K562 (cell line): ENCODE measurements at regions not wholly inside any gene's neighbourhood (a gene's known extent, or its start where the extent isn't known, plus 50 kb on each side); places are given as distances from the start of the nearest gene placed in this dataset.

Experiments
- ATAC-seq: fragments of 200-7000 bp; cut with Tn5 transposase; 3 replicates; pipeline ENCODE4 v1.9.1; 2020; ENCODE audit warnings: moderate library complexity
- BruUV-seq: library from RNA; stranded (reverse); fragments of 400-500 nt; replicated peaks from 2 replicates; lab custom pipeline; 2021; lab: Mats Ljungman, UMichigan
- CTCF ChIA-PET: fragments of 300-600 bp; formaldehyde crosslinking; extraction: SDS; loops from one replicate; lab custom pipeline; 2021; ENCODE audit warnings: low intra/inter-chr PET ratio; lab: Yijun Ruan, JAX
- POLR2A ChIA-PET: fragments of 300-600, 350-650 bp; sonication (Branson Sonifier 250); formaldehyde crosslinking; extraction: SDS; loops from one replicate; lab custom pipeline; 2021; ENCODE audit warnings: antibody characterized with exemption, inconsistent platforms; lab: Yijun Ruan, JAX
- DNase-seq, 4 experiments: peaks; one replicate each; pipeline versions ENCODE4 v3.0.0 to v3.0.0-alpha.2; 2011 to 2018; ENCODE audit warnings: low spot score in 3 of 4, mixed read lengths in 3 of 4; ENCODE audit errors: extremely low read depth in 1 of 4
- FAIRE-seq: peaks from 2 replicates; lab custom pipeline; 2011; peaks lifted over from hg19 to GRCh38; lab: Jason Lieb, UNC
- H2AFZ ChIP-seq: 2 replicates; pipeline ENCODE4 v1.6.0; 2011; ENCODE audit warnings: low read depth, low read length, control low read depth, inconsistent platforms
- H3K27ac ChIP-seq: fragments of 200-600 bp; 3 replicates; pipeline ENCODE4 v1.8.0; 2011; ENCODE audit warnings: low read depth, mild to moderate bottlenecking, control low read depth, inconsistent platforms, low read length, moderate library complexity, mixed read lengths; ENCODE audit errors: extremely low read depth
- H3K27me3 ChIP-seq, 2 experiments: fragments of 300-600 bp in 1 of 2; 2 replicates in 1 of 2; 3 replicates in 1 of 2; pipeline versions ENCODE4 v1.6.0 to v1.8.0; 2011; ENCODE audit warnings: inconsistent platforms in 2 of 2, low read length in 2 of 2, mild to moderate bottlenecking in 1 of 2, mixed read lengths in 1 of 2, moderate library complexity in 1 of 2; ENCODE audit not compliant: control insufficient read depth in 2 of 2, insufficient read depth in 2 of 2
- H3K36me3 ChIP-seq: fragments of 300-600 bp; 3 replicates; pipeline ENCODE4 v1.8.0; 2011; ENCODE audit warnings: mild to moderate bottlenecking, low read length, inconsistent platforms; ENCODE audit not compliant: control insufficient read depth, insufficient read depth
- H3K4me1 ChIP-seq, 2 experiments: fragments of 200-600 bp in 1 of 2; replicated peaks in 1 of 2; 2 replicates in 1 of 2; 3 replicates in 1 of 2; pipeline versions ENCODE4 v1.5.1 to v1.8.0; 2011; ENCODE audit warnings: inconsistent platforms in 2 of 2, low read length in 2 of 2, mild to moderate bottlenecking in 1 of 2, mixed read lengths in 1 of 2, moderate library complexity in 1 of 2; ENCODE audit not compliant: control insufficient read depth in 2 of 2, insufficient read depth in 2 of 2
- H3K4me2 ChIP-seq: 2 replicates; pipeline ENCODE4 v1.6.1; 2011; ENCODE audit warnings: low read length, control low read depth, inconsistent platforms, mixed read lengths; ENCODE audit not compliant: insufficient read depth
- H3K4me3 ChIP-seq: fragments of 200-600 bp; sonication (generic), shearing (Covaris generic); 2 replicates; pipeline ENCODE4 v1.5.1; 2016; ENCODE audit warnings: control low read depth, inconsistent platforms
- H3K79me2 ChIP-seq: fragments of 200-600 bp; 3 replicates; pipeline ENCODE4 v1.8.0; 2011; ENCODE audit warnings: low read length, inconsistent platforms; ENCODE audit not compliant: control insufficient read depth, insufficient read depth
- H3K9ac ChIP-seq, 2 experiments: 2 replicates each; pipeline versions ENCODE4 v1.6.0 to v1.6.1; 2011; ENCODE audit warnings: low read depth in 2 of 2, low read length in 2 of 2, control low read depth in 1 of 2, inconsistent platforms in 1 of 2, mild to moderate bottlenecking in 1 of 2, mixed read lengths in 1 of 2; ENCODE audit not compliant: insufficient read depth in 1 of 2
- H3K9me1 ChIP-seq: one replicate; pipeline ENCODE4 v1.6.0; 2011; ENCODE audit warnings: inconsistent platforms, mild to moderate bottlenecking, low read length, moderate library complexity; ENCODE audit not compliant: control insufficient read depth, insufficient read depth
- H3K9me3 ChIP-seq: replicated peaks from 2 replicates; pipeline ENCODE4 v1.5.1; 2011; ENCODE audit warnings: low read depth, low read length, inconsistent platforms; ENCODE audit not compliant: control insufficient read depth, insufficient read depth
- H4K20me1 ChIP-seq: replicated peaks from 2 replicates; pipeline ENCODE4 v1.6.1; 2011; ENCODE audit warnings: low read length, inconsistent platforms, mixed read lengths; ENCODE audit not compliant: control insufficient read depth, insufficient read depth
- AFF1 ChIP-seq, 2 experiments: fragments of 450-650 bp; IDR thresholded peaks; 2 replicates each; pipeline ENCODE4 v1.6.1; 2018; ENCODE audit warnings: mild to moderate bottlenecking in 2 of 2, low read depth in 1 of 2; ENCODE audit not compliant: partially characterized antibody in 2 of 2
- CBFA2T3 ChIP-seq: fragments of 450-650 bp; IDR thresholded peaks from 2 replicates; pipeline ENCODE4 v1.6.1; 2017
- GABPB1 ChIP-seq: sonication (generic); formaldehyde crosslinking; IDR thresholded peaks from 2 replicates; pipeline ENCODE4 v1.8.0; 2022; ENCODE audit warnings: mild to moderate bottlenecking, missing genetic modification reagents
- GATA2 ChIP-seq: sonication (generic); formaldehyde crosslinking; IDR thresholded peaks from 2 replicates; pipeline ENCODE4 v1.4.0; 2020; ENCODE audit warnings: mild to moderate bottlenecking, missing genetic modification reagents
- HNRNPLL ChIP-seq: fragments of 200-400 bp; formaldehyde crosslinking; IDR thresholded peaks from 2 replicates; pipeline ENCODE4 v1.6.1; 2017; ENCODE audit warnings: low read length, low read depth, mild to moderate bottlenecking; ENCODE audit not compliant: poor library complexity, severe bottlenecking
- LCOR ChIP-seq: sonication (generic); formaldehyde crosslinking; IDR thresholded peaks from 2 replicates; pipeline ENCODE4 v1.8.0; 2022; ENCODE audit warnings: mild to moderate bottlenecking, missing genetic modification reagents
- MTF1 ChIP-seq: fragments of 250-450 bp; sonication (Bioruptor Pico); IDR thresholded peaks from 2 replicates; pipeline ENCODE4 v1.9.0; 2021; ENCODE audit warnings: moderate library complexity, mild to moderate bottlenecking, inconsistent platforms, borderline replicate concordance
- NCOA1 ChIP-seq: fragments of 450-650 bp; IDR thresholded peaks from 2 replicates; pipeline ENCODE4 v1.6.1; 2016; ENCODE audit warnings: low read depth
- POLR3A ChIP-seq: IDR thresholded peaks from 2 replicates; pipeline ENCODE4 v1.6.1; 2011; ENCODE audit warnings: borderline replicate concordance, mild to moderate bottlenecking, moderate library complexity; ENCODE audit not compliant: insufficient read length, insufficient read depth; ENCODE audit errors: extremely low read depth
- SRSF7 ChIP-seq: fragments of 200-400 bp; formaldehyde crosslinking; optimal IDR thresholded peaks from 2 replicates; pipeline ENCODE3; 2017; ENCODE audit warnings: mild to moderate bottlenecking, low read depth, low read length
- SUPT5H ChIP-seq: fragments of 450-650 bp; IDR thresholded peaks from 2 replicates; pipeline ENCODE4 v1.6.1; 2016
- TCF3 ChIP-seq: sonication (generic); formaldehyde crosslinking; IDR thresholded peaks from 2 replicates; pipeline ENCODE4 v1.4.0; 2020; ENCODE audit warnings: mild to moderate bottlenecking, missing genetic modification reagents
- TOE1 ChIP-seq, 2 experiments: fragments of 450-650 bp in 1 of 2; sonication (generic) in 1 of 2; formaldehyde crosslinking in 1 of 2; IDR thresholded peaks; 2 replicates each; pipeline versions ENCODE4 v1.7.1 to v1.8.0; 2016 to 2022; ENCODE audit warnings: borderline replicate concordance in 2 of 2, mild to moderate bottlenecking in 2 of 2, antibody characterized with exemption in 1 of 2, inconsistent platforms in 1 of 2, low read depth in 1 of 2, missing genetic modification reagents in 1 of 2, moderate library complexity in 1 of 2
- ZBTB1 ChIP-seq: sonication (generic); formaldehyde crosslinking; IDR thresholded peaks from 2 replicates; pipeline ENCODE4 v1.8.1; 2023; ENCODE audit warnings: missing genetic modification reagents, low read depth, mild to moderate bottlenecking, borderline replicate concordance
- ZC3H8 ChIP-seq: fragments of 450-650 bp; IDR thresholded peaks from 2 replicates; pipeline ENCODE4 v1.6.1; 2017
- ZNF174 ChIP-seq: fragments of 250-450 bp; sonication (Bioruptor Pico); IDR thresholded peaks from 2 replicates; pipeline ENCODE4 v1.4.0; 2020; ENCODE audit warnings: mild to moderate bottlenecking
- ZNF197 ChIP-seq: fragments of 200-800 bp; sonication (Bioruptor generic); IDR thresholded peaks from 2 replicates; pipeline ENCODE4 v1.6.1; 2016; ENCODE audit warnings: low read depth, missing genetic modification characterization, missing compliant biosample characterization
- ZNF24 ChIP-seq: fragments of 450-650 bp; IDR thresholded peaks from 2 replicates; pipeline ENCODE4 v1.6.1; 2016
- WGBS: fragments of 100-300 bp; shearing (Covaris generic); methylation state at CpG from one replicate; pipeline ENCODE4 v1.1.6; 2016; ENCODE audit warnings: low coverage, mixed read lengths; ENCODE audit not compliant: insufficient coverage; ENCODE audit errors: missing lambda C conversion rate; 5-methylcytosine and 5-hydroxymethylcytosine counted together
- in situ Hi-C: fragments of 300-500 bp; cut with MboI; formaldehyde crosslinking; loops from 4 replicates; pipeline ENCODE4 v1.15.0; 2018; ENCODE audit warnings: inconsistent platforms, mixed read lengths
- intact Hi-C: fragments of 100-400 bp; cut with micrococcal nuclease; formaldehyde crosslinking; loops from 2 replicates; pipeline ENCODE4 v1.14.2; 2022

GRCh38 chr9:129542741-129543140, 78.2 kb downstream of the C9orf50 start (continued):
- TF ChIP-seq SRSF7: no peak
- no peak for TF ChIP-seq TOE1 (IDR thresholded peaks at IDR 0.05; ENCODE audit: borderline replicate concordance)
- TF ChIP-seq TOE1 (CRISPR knock-in tag; IDR thresholded peaks at IDR 0.05; ENCODE audit: borderline replicate concordance, low read depth): no peak
- no peak for TF ChIP-seq LCOR (CRISPR knock-in tag)
- TF ChIP-seq POLR3A: no peak
- no peak for TF ChIP-seq MTF1 (CRISPR knock-in tag)
- TF ChIP-seq ZBTB1 (CRISPR knock-in tag): no peak
- TF ChIP-seq SUPT5H: no peak

GRCh38 chr9:129541270-129541669, 79.6 kb downstream of the C9orf50 start:
- H3K9me3 ChIP-seq: peaks cover 6% of the 10 kb centered on the region; the same call in 1 of the 2 replicates
- in situ Hi-C loops: no loop called here
- H3K36me3 ChIP-seq: no peaks in the 10 kb centered on the region
- peak overlapping the region; percentile 70 for H2AFZ ChIP-seq
- no peak overlapping the region; the same call in 1 of the 2 replicates for H3K4me2 ChIP-seq
- no peaks in the 10 kb centered on the region for H3K79me2 ChIP-seq
- BruUV-seq: no TSS peak
- DNase-seq: peak in 2 of 4 experiments; percentile 14 to 47
- POLR2A ChIA-PET: interaction anchor here (1.2 kb wide), 1 partner anchor 30 kb away, joined by 4 read pairs; no protein-coding TSS in a partner anchor
- CTCF ChIA-PET: no interaction called here
- ATAC-seq: no peak
- peaks cover 0 to 3% of the 10 kb centered on the region in 2 experiments; a peak in 2 of 5 replicates for H3K4me1 ChIP-seq
- H3K9ac ChIP-seq: no peak overlapping the region
- FAIRE-seq: no peak
- no peaks in the 10 kb centered on the region for H4K20me1 ChIP-seq
- intact Hi-C loops: no loop called here
- no peaks in the 10 kb centered on the region for H3K9me1 ChIP-seq
- no peak overlapping the region for H3K27ac ChIP-seq
- peaks cover 6 to 8% of the 10 kb centered on the region in 2 experiments; a peak in 3 of 5 replicates for H3K27me3 ChIP-seq
- WGBS: 0% methylated on average over 1 of the region's 2 CpGs
- H3K4me3 ChIP-seq: no peak overlapping the region
- TF ChIP-seq GABPB1 (CRISPR knock-in tag) (no peak), ZNF174 (CRISPR knock-in tag) (no peak), ZC3H8 (no peak), TCF3 (0 out of 2 replicates have a peak, but pooled peaks have one; percentile 24), AFF1 (IDR thresholded peaks at IDR 0.05; ENCODE audit: low read depth in 1 of 2, partially characterized antibody in 2 of 2) (peak in 1 of 2 experiments; percentile 86), ZNF197 (CRISPR knock-in tag) (no peak), HNRNPLL (no peak), NCOA1 (no peak), ZNF24 (no peak), CBFA2T3 (no peak), GATA2 (CRISPR knock-in tag) (no peak)
